NCI-H1436 (cell line): ENCODE measurements at regions not wholly inside any gene's neighbourhood (a gene's known extent, or its start where the extent isn't known, plus 50 kb on each side); places are given as distances from the start of the nearest gene placed in this dataset.

ENCODE experiments used
- DNase-seq: peaks from one replicate; lab custom pipeline; 2025; lab: John Stamatoyannopoulos, UW

- DNase-seq, result no peak
Measured at GRCh38 chr16:63239065-63239570, 1202.9 kb upstream of the CDH8 start.

DNA sequence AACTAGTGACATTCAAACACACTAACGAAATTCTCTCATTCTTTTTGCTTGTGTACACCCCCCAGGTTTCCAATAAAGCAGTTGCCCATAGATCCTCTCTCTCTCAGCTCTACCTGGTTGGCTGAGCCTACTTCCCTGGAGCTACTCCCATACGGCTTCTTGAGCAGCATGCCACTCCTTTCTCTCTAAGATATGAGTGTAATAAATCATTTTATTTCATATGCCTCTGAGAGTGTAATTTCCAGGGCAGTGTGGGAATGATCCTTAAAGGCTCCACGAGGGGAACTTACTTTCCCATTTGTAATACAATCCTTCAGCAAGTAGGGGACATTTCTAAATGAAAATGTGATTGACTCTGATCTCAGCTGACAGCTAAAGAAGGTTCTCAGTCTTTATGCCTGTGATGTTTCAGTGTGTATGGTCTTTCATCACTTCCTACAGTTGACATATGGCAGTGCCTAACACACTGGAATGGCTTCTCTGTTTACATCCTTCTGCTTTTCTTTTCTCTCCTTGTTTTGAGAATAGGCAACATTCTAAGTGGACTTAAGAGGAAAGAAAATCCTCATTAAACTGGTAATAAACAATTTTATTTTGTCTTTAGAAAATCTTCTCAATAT, 1194.3 kb upstream of the CDH8 start:
- no peak for DNase-seq

GRCh38 chr16:63228259-63228658, 1192.0 kb upstream of the CDH8 start:
- DNase-seq, result no peak

GRCh38 chr16:63223851-63224250, 1187.6 kb upstream of the CDH8 start:
- no peak for DNase-seq

DNA sequence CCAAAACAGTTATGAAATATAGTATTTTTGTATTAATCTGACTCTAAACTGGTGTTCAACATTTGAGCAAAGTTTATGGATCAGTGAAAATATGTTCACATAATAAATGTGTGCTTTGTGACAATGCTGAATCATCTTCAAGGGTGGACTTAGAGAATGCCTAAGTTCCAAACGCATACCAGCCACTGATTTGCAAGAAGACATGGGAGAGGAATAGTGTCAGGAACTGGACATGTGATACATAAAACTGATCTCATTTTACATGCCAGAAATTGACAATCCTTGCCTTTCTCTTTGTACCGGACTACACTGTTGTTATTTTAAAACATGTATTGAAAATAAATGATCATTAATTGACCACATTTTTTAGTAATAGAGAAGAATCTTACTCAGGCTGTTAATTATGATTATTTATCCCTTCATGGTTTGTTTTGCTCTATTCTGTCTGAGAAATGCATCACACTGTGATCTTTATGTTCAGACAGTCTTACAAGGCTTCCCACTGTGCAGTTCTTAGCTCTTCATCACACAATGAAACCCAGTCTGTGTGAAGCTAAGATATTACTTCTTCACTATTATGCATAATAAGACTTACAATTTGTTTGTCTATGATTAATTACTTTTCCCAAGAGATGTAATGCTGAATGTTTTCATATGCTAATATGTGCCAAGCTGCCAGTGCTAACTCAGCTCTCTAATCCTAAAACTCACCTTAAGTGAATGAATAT, 1180.6 kb upstream of the CDH8 start:
- no peak for DNase-seq

GRCh38 chr16:63201851-63202250, 1165.6 kb upstream of the CDH8 start:
- DNase-seq, result no peak

DNA sequence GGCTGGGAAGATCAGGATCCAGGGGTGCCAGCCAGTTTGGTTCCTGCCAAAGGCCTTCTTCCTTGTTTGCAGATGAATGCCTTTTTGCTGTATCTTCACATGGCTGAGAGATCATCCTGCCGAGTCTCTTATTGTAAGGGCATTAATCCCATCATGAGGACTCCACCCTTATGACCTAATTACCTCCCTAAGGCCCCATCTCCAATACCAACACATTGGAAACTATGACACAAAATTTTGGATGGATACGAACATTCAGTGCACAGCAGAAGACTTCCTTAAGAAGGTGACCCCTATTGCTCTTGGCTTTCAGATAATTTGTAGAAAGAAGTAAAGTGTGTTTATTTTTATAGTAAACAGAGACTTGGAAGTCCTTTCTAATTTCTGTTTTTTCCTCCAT, 1164.7 kb upstream of the CDH8 start:
- DNase-seq, result no peak

DNA sequence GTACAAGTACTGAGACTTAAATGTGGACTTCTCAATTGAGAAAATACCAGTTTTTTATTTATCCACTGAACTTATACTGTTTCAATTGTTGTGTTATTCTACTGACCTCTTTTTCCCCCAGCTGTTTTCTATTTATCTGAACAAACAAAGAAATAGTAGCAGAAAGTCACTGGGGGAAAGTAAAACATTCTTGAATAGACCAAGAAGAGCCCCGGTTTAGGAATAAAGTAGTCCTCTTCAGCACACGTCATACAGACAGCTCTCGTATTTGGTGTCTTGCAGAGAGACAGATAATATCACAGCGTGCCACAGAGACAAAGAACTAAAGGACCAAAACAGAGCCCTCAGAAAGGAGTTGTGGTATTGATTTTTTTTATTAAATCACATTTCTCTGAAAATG, 1159.1 kb upstream of the CDH8 start:
- DNase-seq, result no peak

GRCh38 chr16:63192980-63193379, 1156.7 kb upstream of the CDH8 start:
- no peak for DNase-seq

GRCh38 chr16:63188086-63188771, 1152.0 kb upstream of the CDH8 start:
- no peak for DNase-seq

DNA sequence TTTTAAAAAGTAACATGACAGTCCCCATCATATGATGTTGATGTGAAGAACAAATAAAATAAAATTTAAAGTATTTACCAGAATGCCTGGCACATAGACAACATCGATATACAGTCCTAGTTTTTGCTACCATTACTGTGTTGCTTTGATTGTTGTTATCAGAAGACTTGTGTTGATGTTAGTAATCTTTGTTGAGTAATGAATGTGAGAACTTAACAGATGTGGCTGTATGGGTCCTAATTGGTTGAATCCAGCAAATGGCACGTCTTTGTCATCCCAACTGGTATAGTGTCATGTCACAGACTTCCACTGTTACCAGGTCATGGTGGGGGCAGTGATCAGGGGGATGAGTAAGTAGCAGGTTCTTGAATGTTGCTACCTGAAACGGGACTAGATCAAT, 1151.4 kb upstream of the CDH8 start:
- DNase-seq, result no peak

DNA sequence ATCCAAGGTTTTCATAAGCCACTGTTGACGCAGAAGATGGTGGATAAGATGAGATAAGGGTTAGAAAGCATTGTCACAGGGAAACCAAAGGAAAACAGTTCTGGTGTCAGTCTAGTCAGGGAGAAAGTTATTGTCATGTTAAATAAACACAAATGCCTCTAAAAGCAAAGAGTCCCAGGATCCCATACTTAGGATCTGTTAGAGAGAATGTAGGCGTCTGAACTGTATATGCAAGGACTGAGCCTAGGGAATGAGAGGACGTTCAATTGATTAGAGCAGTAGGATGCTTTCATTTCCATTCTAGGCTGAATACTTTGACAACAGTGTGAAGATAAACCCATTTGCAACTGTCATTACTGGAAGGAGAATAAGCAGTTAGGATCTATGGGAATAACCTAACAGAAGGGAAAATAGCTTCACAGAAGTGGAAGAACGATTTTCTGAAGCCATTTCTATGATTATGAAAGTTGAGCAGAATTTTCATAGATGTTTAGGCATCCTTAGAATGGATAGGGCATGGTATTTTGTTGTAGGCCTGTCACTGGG, 1149.1 kb upstream of the CDH8 start:
- DNase-seq, result no peak

DNA sequence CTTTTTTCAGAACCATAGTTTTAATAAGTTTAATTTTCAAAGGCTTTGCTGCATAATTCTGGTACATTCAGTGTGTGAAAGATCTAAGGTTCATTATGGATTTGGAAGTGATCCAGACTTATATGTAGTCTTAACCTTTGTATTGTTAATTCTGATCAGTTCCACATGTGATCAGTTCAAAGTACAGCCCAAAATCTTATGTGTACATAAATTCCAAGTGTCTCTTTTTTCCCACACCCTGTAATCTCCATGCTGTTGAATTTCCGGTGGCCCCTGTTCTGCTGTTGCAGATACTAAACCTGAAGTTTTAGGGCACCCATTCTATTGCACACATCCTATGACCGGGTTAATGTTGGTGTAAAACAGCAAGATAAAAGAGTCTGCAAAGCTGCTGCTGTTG, 1147.5 kb upstream of the CDH8 start:
- no peak for DNase-seq

- DNase-seq, result no peak
Measured at GRCh38 chr16:63175313-63175712, 1139.1 kb upstream of the CDH8 start.

GRCh38 chr16:63174801-63175200, 1138.6 kb upstream of the CDH8 start:
- DNase-seq, result no peak

DNA sequence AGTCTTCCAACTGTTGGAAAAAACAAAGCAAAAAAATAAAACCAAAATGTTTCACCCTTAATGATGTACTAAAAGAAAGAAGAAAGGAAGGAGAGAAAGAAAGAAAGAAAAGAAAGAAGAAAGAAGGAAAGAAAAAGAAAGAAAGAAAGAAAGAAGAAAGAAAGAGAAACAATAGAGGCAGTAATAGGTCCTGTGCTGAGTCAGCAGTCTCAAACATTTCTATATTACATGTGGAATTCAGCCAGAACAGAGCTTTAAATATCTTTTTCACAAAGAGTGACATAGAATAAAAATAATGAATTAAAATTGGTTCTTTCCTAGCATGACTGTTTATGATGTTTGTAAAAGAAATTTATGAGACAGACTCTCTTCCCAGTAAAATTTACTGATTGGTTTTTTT, 1135.3 kb upstream of the CDH8 start:
- no peak for DNase-seq

GRCh38 chr16:63169100-63169499, 1132.9 kb upstream of the CDH8 start:
- no peak for DNase-seq

DNA sequence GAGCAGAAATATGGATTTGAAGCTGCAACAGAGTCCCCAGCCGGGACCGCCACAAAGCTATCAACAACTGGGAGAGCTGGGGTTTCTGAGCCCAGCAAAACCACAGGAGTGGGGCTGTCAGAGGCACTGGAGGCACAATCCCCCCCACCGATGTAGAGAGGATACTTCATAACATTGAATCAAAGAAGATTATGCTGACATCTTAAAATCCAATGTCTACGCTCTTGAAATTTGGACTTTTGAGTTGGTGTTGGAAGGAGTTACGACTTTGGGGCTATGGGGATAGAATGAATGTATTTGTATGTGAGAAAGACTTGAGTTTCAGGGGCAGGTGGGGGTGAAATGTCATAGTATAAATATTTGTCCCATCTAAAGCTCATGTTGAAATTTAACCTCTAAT, 1121.6 kb upstream of the CDH8 start:
- DNase-seq, result no peak

GRCh38 chr16:63146251-63146650, 1110.0 kb upstream of the CDH8 start:
- DNase-seq, result no peak

GRCh38 chr16:63145411-63145810, 1109.2 kb upstream of the CDH8 start:
- no peak for DNase-seq

DNA sequence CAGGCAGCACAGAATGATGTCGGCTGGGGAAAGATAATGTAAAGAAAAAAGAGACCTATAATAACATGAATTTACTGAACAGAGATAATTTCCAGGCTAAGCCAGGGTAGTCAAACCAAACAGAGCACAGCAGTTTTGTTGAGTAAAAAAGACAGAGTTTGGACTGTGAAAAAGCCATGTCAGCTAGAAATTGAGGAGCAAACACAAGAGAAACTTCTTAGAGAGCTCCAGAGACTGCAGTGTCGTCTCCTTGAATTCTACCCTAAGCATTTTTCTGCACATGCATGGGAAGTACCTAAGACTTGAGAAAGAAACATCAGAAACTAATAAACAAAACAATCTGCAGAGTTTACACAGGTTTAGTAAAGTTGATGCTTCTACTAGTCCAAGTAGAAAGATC, 1098.8 kb upstream of the CDH8 start:
- no peak for DNase-seq

- DNase-seq, result no peak
Measured at GRCh38 chr16:63131503-63131902, 1095.3 kb upstream of the CDH8 start.

DNA sequence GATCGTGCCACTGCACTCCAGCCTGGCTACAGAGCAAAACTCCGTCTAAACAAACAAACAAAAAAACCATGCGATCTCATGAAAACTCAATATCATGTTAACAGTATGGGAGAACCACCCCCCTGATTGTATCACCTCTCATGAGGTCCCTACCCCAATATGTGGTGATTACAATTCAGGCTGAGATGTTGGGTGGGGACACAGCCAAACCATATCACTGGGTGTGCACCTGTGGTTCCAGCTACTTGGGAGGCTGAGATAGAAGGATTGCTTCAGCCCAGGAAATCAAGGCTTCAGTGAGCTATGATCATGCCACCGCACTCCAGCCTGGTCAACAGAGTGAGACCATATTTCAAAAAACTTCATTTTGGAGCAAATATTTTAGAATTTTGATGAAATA, 1094.7 kb upstream of the CDH8 start:
- no peak for DNase-seq
